GM12891 (cell line): ENCODE measurements at regions not wholly inside any gene's neighbourhood (a gene's known extent, or its start where the extent isn't known, plus 50 kb on each side); places are given as distances from the start of the nearest gene placed in this dataset.

Experiments used
- POLR2A ChIP-seq: IDR thresholded peaks from 2 replicates; pipeline ENCODE4 v1.6.1; 2011; ENCODE audit warnings: low read depth, low read length, control low read depth
- POLR2AphosphoS5 ChIP-seq: IDR thresholded peaks from 2 replicates; pipeline ENCODE4 v1.6.1; 2011; ENCODE audit warnings: low read depth, low read length, control low read depth
- SPI1 ChIP-seq: IDR thresholded peaks from 2 replicates; pipeline ENCODE4 v1.6.1; 2011; ENCODE audit warnings: low read depth, low read length, control low read depth
- TAF1 ChIP-seq: IDR thresholded peaks from 2 replicates; pipeline ENCODE4 v1.6.1; 2011; ENCODE audit warnings: low read depth, low read length, control low read depth

DNA sequence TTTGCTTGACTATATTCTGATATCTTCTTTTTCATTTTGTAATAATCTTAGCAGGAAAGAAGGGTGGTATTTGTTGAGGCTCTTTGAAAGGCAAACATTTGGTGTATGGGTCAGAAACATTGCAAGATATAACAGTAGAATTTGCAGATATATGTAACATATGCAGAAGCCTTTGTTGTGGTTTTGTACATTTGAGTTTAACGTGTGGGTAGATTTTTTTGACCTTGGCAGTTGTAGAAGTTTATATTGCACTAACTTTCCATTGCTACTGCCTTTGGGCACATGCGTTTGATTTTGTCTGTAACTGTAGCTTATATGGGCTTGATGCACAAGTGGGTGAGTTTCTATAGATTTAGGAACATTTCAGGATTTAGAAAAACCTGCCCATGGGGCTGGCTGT lies 78.5 kb upstream of the SPRY2 start:
- TF ChIP-seq POLR2A: no peak
- TF ChIP-seq TAF1: no peak
- TF ChIP-seq POLR2AphosphoS5: no peak
- TF ChIP-seq SPI1: no peak
